ENCODE measurements at regions not wholly inside any gene's neighbourhood (a gene's known extent, or its start where the extent isn't known, plus 50 kb on each side); places are given as distances from the start of the nearest gene placed in this dataset.

GRCh38 chr13:85254641-85255040 lies 544.6 kb downstream of the SLITRK6 start:
- Histone ChIP-seq H4K20me1 (no peaks in the 10 kb centered on the region), H3K27me3 (no peaks in the 10 kb centered on the region), H3K9me3 (replicated peaks in 1 of 11) (0 out of 22 replicates have a peak, but pooled peaks cover 0 to 4% (median 0%) of the 10 kb centered on the region in 11 experiments), H3K36me3 (no peaks in the 10 kb centered on the region), H3K27ac (no peak overlapping the region), H3K4me2 (no peak overlapping the region), H3K4me1 (no peaks in the 10 kb centered on the region), H3K4me3 (no peak overlapping the region), H3K9ac (no peak overlapping the region)
- no peak for TF ChIP-seq Cebpa-rat (IDR thresholded peaks at IDR 0.05)

DNA sequence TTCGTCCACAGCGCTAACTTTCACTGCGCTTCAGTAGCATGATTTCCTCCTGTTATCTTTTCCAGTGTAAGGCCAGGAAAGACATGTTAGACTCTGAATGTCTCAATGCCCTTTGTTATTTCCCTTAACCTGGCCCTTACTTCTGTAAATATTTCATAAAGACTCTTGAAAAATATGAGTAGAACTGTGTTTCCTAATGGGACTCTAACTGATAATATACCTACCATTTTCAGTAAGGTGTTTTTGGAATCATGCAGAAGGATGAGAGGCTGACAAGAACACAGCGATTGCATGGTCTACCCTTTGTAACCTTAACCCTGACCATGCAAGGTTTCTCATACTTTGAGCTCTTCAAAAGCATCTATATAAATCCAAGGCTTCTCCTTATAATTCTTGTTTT lies 550.1 kb downstream of the SLITRK6 start:
- Histone ChIP-seq H3K4me3 (no peak overlapping the region), H3K9ac (no peak overlapping the region), H3K27ac (no peak overlapping the region), H3K36me3 (no peaks in the 10 kb centered on the region), H3K4me1 (no peaks in the 10 kb centered on the region), H3K27me3 (no peaks in the 10 kb centered on the region), H3K9me3 (replicated peaks in 1 of 11) (0 out of 22 replicates have a peak, but pooled peaks cover 0 to 4% (median 0%) of the 10 kb centered on the region in 11 experiments), H4K20me1 (no peaks in the 10 kb centered on the region), H3K4me2 (no peak overlapping the region)
- TF ChIP-seq Cebpa-rat (IDR thresholded peaks at IDR 0.05) = no peak

- no peak overlapping the region for H3K4me3 ChIP-seq
- no peaks in the 10 kb centered on the region for H3K4me1 ChIP-seq
- H3K9ac ChIP-seq = no peak overlapping the region
- no peak overlapping the region for H3K4me2 ChIP-seq
- no peaks in the 10 kb centered on the region for H3K36me3 ChIP-seq
- no peaks in the 10 kb centered on the region for H4K20me1 ChIP-seq
- TF ChIP-seq Cebpa-rat (IDR thresholded peaks at IDR 0.05) = no peak
- no peak overlapping the region for H3K27ac ChIP-seq
- no peaks in the 10 kb centered on the region for H3K27me3 ChIP-seq
- H3K9me3 ChIP-seq (replicated peaks in 1 of 11) = no peaks in the 10 kb centered on the region
Measured at GRCh38 chr13:85247780-85248179, 551.4 kb downstream of the SLITRK6 start.

- no peak overlapping the region for H3K4me2 ChIP-seq
- H3K27ac ChIP-seq = no peak overlapping the region
- H3K27me3 ChIP-seq = no peaks in the 10 kb centered on the region
- no peak for TF ChIP-seq Cebpa-rat (IDR thresholded peaks at IDR 0.05)
- no peak overlapping the region for H3K9ac ChIP-seq
- H3K4me3 ChIP-seq = no peak overlapping the region
- H3K9me3 ChIP-seq (replicated peaks in 1 of 11) = no peaks in the 10 kb centered on the region
- no peaks in the 10 kb centered on the region for H3K4me1 ChIP-seq
- H4K20me1 ChIP-seq = no peaks in the 10 kb centered on the region
- no peaks in the 10 kb centered on the region for H3K36me3 ChIP-seq
Measured at GRCh38 chr13:85243831-85244230, 555.4 kb downstream of the SLITRK6 start.

DNA sequence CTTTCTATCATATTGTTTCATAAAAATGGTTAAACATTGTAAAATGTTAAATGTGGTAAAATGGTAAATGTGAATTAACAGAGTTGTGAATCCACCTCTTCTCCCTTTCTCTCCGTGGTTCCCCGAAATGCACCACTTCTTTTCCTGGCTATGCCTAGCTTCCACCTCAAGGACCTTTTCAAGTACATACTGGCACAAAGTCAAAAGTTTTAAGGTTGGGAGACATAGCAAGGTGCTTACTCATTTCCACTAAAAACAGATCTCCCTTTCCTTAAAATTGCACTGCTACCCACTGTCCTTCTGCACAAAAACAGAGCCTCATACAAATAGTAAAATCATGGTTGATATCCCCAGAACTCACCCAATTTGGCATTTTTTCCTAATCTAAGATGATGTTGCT lies 558.2 kb downstream of the SLITRK6 start:
- no peak overlapping the region for H3K4me2 ChIP-seq
- no peaks in the 10 kb centered on the region for H3K9me3 ChIP-seq (replicated peaks in 1 of 11)
- H4K20me1 ChIP-seq = no peaks in the 10 kb centered on the region
- H3K4me1 ChIP-seq = no peaks in the 10 kb centered on the region
- no peak overlapping the region for H3K4me3 ChIP-seq
- no peak for TF ChIP-seq Cebpa-rat (IDR thresholded peaks at IDR 0.05)
- no peaks in the 10 kb centered on the region for H3K36me3 ChIP-seq
- H3K27ac ChIP-seq = no peak overlapping the region
- no peaks in the 10 kb centered on the region for H3K27me3 ChIP-seq
- H3K9ac ChIP-seq = no peak overlapping the region

DNA sequence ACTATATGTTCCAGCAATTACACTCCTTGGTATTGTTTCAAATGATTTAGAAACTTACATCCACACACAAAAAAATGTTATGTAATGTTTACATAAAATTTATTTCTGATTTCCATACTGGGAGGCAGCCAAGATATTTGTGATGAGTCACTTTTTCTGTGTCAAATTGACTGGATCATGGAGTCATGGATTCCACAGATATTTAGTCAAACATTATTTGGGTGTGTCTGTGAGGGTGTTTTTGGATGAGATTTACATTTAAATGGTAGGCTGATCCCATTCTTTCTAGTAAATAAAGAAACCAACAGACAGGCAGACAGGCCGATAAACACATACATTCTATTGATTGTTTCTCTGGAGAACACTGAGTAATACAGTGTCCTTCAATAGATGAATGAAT lies 562.8 kb downstream of the SLITRK6 start:
- no peaks in the 10 kb centered on the region for H3K27me3 ChIP-seq
- H3K9ac ChIP-seq = no peak overlapping the region
- no peak for TF ChIP-seq Cebpa-rat (IDR thresholded peaks at IDR 0.05)
- H3K4me3 ChIP-seq = no peak overlapping the region
- H4K20me1 ChIP-seq = no peaks in the 10 kb centered on the region
- no peaks in the 10 kb centered on the region for H3K4me1 ChIP-seq
- H3K9me3 ChIP-seq (replicated peaks in 1 of 11) = no peaks in the 10 kb centered on the region
- no peak overlapping the region for H3K27ac ChIP-seq
- H3K36me3 ChIP-seq = no peaks in the 10 kb centered on the region
- H3K4me2 ChIP-seq = no peak overlapping the region

- Histone ChIP-seq H3K4me2 (no peak overlapping the region), H3K9me3 (replicated peaks in 1 of 11) (no peaks in the 10 kb centered on the region), H3K27ac (no peak overlapping the region), H3K36me3 (no peaks in the 10 kb centered on the region), H4K20me1 (no peaks in the 10 kb centered on the region), H3K27me3 (no peaks in the 10 kb centered on the region), H3K4me1 (no peaks in the 10 kb centered on the region), H3K4me3 (no peak overlapping the region), H3K9ac (no peak overlapping the region)
- no peak for TF ChIP-seq Cebpa-rat (IDR thresholded peaks at IDR 0.05)
Measured at GRCh38 chr13:85230691-85231093, 568.5 kb downstream of the SLITRK6 start.

DNA sequence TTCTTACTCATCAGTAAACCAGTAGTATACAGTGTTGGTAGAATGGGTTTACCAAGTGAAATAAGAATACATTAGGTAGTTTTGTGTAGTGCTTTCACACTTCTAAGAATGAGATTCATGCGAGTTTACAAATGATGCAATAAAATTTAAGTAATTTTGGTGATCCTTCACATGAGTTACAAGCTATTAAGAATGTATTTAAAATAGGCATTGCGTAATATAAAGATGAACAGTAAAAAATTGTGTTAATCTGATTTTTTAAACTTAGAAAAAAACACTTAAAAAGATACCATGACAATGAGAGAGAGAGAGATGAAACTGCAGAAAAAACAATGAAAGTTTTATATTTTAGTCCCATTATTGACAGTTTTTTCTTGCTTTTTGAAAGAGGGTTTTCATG lies 570.5 kb downstream of the SLITRK6 start:
- no peaks in the 10 kb centered on the region for H3K9me3 ChIP-seq (replicated peaks in 1 of 11)
- H3K4me2 ChIP-seq = no peak overlapping the region
- H4K20me1 ChIP-seq = no peaks in the 10 kb centered on the region

GRCh38 chr13:85223883-85224656 lies 575.1 kb downstream of the SLITRK6 start:
- no peak for TF ChIP-seq Cebpa-rat (IDR thresholded peaks at IDR 0.05)
- H3K4me1 ChIP-seq = no peaks in the 10 kb centered on the region
- no peak overlapping the region for H3K27ac ChIP-seq
- no peak overlapping the region for H3K9ac ChIP-seq
- peaks cover 0 to 10% (median 0%) of the 10 kb centered on the region in 11 experiments; a peak in 1 of 22 replicates for H3K9me3 ChIP-seq (replicated peaks in 1 of 11)
- H3K4me2 ChIP-seq = no peak overlapping the region
- H4K20me1 ChIP-seq = no peaks in the 10 kb centered on the region
- no peak overlapping the region for H3K4me3 ChIP-seq
- H3K36me3 ChIP-seq = no peaks in the 10 kb centered on the region
- H3K27me3 ChIP-seq = no peaks in the 10 kb centered on the region

More for the DNA sequence above, 570.5 kb downstream of the SLITRK6 start:
- TF ChIP-seq Cebpa-rat (IDR thresholded peaks at IDR 0.05) = peak in 1 of 11 experiments; percentile 45; a peak in 1 of 22 replicates
- Histone ChIP-seq H3K27ac (no peak overlapping the region), H3K4me3 (no peak overlapping the region), H3K27me3 (no peaks in the 10 kb centered on the region), H3K9ac (no peak overlapping the region), H3K36me3 (no peaks in the 10 kb centered on the region), H3K4me1 (no peaks in the 10 kb centered on the region)

- H3K27me3 ChIP-seq = no peaks in the 10 kb centered on the region
- no peaks in the 10 kb centered on the region for H3K36me3 ChIP-seq
- H3K4me1 ChIP-seq = no peaks in the 10 kb centered on the region
- no peak for TF ChIP-seq Cebpa-rat (IDR thresholded peaks at IDR 0.05)
- no peak overlapping the region for H3K9ac ChIP-seq
- H4K20me1 ChIP-seq = no peaks in the 10 kb centered on the region
- H3K4me2 ChIP-seq = no peak overlapping the region
- no peak overlapping the region for H3K27ac ChIP-seq
- H3K4me3 ChIP-seq = no peak overlapping the region
- peaks cover 0 to 10% (median 0%) of the 10 kb centered on the region in 11 experiments; a peak in 1 of 22 replicates for H3K9me3 ChIP-seq (replicated peaks in 1 of 11)
Measured at GRCh38 chr13:85216576-85216975, 582.6 kb downstream of the SLITRK6 start.

Measured in BLaER1 treated with 17β-estradiol and CSF1 and Interleukin-3, amounts not matched to agents 10 nM and 100 nM (cell line).